ENCODE measurements at regions not wholly inside any gene's neighbourhood (a gene's known extent, or its start where the extent isn't known, plus 50 kb on each side); places are given as distances from the start of the nearest gene placed in this dataset.
"Not testable (repeated sequence)": the region's sequence is repeated elsewhere in the genome, so short reads cannot be mapped to it uniquely, and the experiment has no call there.

GRCh38 chr3:6467186-6467585 is 393.7 kb upstream of the GRM7 start:
- DNase-seq, result no peak

DNA sequence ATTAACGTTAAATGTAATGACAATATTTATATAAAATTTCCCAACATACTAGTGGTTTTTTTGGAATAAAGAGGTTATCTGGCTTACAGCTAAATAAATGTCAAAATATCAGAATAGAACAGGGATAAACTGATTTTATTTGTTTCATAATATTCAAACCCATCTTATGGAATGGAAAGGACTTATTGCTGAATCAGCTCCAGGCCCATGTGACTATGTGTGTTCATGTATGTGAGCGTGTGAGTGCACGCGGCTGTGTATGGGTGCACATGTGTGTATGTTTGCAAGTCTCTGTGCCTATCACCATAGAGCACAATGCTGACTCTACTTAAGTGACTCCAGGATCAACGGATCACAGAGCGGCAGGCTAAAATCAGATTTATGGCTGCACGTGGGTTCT is 392.3 kb upstream of the GRM7 start:
- DNase-seq, result no peak

GRCh38 chr3:6471744-6472143 is 389.2 kb upstream of the GRM7 start:
- DNase-seq, result no peak

GRCh38 chr3:6490487-6491327 is 370.2 kb upstream of the GRM7 start:
- not testable (repeated sequence) for DNase-seq

GRCh38 chr3:6491768-6492167 is 369.1 kb upstream of the GRM7 start:
- DNase-seq, result no peak

DNA sequence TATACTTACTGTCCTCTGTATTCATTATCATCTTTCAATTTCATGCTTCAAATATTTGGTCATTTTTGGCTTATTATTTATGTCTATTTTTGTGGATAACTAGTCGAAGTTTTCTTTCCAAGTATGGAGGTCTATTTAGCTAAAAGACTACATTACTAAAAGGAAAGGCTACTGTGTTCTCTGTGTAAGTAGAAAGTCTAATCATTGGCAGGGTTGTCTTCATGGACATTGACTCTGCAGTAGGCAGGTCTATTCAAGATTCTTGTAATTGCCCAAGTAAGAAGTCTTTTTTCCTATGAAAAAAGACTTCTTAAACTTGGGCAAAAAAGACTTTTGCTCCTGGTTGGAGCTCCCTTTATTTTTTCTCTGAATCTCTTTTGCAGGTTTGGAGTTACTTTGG is 368.6 kb upstream of the GRM7 start:
- no peak for DNase-seq

DNA sequence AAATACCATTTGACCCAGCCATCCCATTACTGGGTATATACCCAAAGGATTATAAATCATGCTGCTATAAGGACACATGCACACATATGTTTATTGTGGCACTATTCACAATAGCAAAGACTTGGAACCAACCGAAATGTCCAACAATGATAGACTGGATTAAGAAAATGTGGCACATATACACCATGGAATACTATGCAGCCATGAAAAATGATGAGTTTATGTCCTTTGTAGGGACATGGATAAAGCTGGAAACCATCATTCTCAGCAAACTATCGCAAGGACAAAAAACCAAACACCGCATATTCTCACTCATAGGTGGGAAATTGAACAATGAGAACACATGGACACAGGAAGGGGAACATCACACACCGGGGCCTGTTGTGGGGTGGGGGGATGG is 362.0 kb upstream of the GRM7 start:
- DNase-seq, result not testable (repeated sequence)

GRCh38 chr3:6504347-6504746 is 356.6 kb upstream of the GRM7 start:
- DNase-seq, result peak; percentile 36

- no peak for DNase-seq
These were observed 356.1 kb upstream of the GRM7 start for GRCh38 chr3:6504834-6505233.

GRCh38 chr3:6508410-6508759 is 352.5 kb upstream of the GRM7 start:
- DNase-seq, result no peak

- no peak for DNase-seq
These were observed 351.3 kb upstream of the GRM7 start for GRCh38 chr3:6509576-6509975.

DNA sequence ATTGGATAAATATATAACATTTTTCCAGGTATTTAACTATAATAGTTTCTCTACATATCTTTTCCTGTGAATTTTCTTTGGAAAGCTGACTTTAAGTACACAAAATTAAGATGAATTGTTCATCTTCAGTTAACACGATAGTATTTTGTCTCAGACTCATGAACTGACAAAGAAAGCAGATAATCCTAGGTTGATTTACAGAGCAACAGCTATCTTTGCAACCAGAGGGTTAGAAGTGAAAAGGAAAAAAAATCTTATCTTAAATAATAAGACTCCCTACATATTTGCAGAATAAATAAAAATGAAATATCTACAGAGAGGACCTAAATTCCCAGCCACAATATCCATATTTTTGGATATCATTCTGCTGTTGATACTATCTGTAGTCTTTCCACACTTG is 350.2 kb upstream of the GRM7 start:
- no peak for DNase-seq

- no peak for DNase-seq
These were observed 348.6 kb upstream of the GRM7 start for GRCh38 chr3:6512172-6512800.

DNA sequence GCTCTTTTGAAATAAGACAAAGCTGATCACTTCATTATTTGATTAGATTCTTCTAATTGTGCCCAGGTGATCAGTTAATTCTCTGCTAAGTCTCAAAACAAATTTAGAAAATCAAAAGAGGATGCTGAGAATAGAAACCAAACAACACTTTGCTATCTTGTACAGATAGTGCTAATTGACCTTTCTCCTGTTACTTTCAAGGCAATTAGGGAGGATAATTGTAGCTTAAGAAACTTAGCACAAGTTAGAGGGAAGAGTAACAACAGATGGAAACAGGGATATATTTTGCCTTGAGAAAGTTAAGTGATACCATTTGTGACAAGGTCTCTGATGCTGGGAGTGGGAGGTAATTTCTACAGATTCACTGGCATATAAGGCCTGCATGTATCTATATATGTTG is 344.8 kb upstream of the GRM7 start:
- no peak for DNase-seq

DNA sequence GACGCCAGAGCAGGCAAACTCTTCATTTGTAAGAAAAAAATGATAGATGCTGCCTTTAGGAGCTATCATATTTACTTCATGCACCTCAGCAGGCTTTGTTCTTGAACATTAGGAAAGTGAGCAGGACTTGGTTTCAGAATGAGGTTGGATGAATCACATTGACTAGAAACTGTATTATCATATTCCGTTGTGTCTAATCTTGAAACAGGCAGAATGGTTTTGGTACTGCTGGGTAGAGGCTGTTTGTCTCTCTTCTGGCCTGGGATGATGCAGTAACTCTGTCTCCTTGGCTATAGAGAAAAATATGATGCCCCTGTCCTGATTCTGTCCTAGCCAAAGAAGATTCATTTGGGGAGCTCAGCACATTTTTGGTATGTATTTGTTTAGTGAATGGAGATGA is 344.2 kb upstream of the GRM7 start:
- no peak for DNase-seq

DNA sequence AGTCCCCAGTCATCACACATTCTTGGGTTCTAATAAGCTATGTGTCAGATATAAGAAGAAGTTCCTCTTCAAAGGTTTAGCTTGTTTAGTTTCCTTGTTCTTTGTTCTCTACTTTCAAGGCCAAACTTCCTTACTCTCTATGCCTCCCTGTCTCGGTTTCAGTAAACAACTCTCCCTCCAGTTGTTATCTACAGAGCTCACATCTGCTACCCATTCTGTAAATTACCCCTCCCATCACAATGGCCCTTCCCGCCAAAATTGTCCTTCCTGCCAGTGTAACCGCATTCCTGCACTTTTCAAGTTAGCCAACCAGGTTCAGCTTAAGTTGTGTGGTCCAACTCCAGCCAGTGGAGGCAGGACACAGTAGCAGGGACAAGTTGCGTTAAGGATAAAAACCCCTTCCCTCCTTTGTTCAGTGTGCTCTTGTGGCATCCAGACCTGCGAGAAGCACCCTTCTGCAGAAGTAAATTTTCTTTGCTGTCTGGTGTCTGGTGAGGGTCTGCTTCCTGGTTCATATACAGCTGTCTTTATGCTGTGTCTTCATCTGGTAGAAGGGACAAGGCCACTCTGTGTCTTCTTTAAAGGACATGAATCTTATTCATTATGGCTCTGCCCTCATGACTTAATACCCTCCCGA is 342.1 kb upstream of the GRM7 start:
- no peak for DNase-seq

- no peak for DNase-seq
These were observed 339.4 kb upstream of the GRM7 start for GRCh38 chr3:6521369-6522113.

GRCh38 chr3:6522191-6522590 is 338.7 kb upstream of the GRM7 start:
- no peak for DNase-seq

DNA sequence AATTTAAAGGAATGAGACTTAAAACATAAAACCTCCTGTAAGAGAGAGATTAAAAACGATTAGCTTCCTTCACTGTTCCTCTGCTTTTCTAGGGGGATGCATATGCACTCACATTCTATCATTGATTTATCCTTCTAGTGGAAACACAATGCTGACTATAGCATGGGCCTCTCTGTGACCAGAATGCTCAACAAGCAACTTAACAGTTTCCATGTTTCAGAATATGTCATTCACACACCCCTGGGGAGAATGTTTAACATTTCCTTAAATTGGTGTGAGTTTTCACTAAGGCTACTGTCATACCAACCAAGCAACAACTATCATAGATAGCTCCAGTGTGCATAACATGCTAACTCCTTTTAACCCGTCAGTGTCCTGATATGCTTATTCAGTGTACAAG is 337.9 kb upstream of the GRM7 start:
- DNase-seq, result no peak

GRCh38 chr3:6524479-6524878 is 336.4 kb upstream of the GRM7 start:
- no peak for DNase-seq

GRCh38 chr3:6526321-6526720 is 334.6 kb upstream of the GRM7 start:
- no peak for DNase-seq

DNA sequence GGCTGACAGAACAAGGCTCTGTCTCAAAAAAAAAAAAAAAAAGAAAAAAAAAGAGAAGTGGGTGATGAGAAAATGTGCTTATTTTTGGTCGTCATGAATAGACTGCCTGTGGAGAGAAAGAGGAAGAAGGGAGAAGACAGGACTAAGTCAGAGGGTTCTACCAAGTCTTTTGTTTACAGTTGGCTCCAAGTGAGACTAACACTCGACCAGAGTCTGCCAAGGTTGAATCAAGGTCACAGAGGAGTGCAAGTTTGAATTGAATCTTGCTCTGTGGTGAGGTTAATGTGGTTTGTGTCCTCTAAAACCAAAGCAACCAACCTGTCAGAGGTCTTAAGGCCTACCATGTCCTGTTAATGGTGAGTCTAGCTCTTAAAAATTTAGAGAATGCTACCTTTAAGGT is 334.1 kb upstream of the GRM7 start:
- no peak for DNase-seq

DNA sequence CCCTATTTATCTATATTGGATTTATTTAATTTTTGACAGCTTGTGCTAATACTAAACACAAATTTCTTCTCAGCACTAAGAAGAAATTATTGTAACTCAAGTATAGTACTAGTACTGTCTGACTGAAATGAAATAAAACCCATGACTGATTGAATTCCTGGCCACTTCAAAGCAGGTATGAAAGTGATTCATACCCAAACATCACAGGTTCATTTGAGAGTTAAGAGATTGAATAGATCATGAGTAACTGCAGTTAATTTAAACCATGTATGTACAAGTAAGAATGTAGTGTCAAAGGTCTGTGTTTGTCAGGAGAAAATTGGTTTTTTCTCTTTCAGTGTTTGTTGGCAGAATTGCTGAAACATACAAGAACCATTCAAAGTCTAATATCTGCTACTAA is 332.0 kb upstream of the GRM7 start:
- DNase-seq, result no peak

- DNase-seq, result no peak
These were observed 329.8 kb upstream of the GRM7 start for GRCh38 chr3:6531153-6531552.
